ENCODE measurements at regions not wholly inside any gene's neighbourhood (a gene's known extent, or its start where the extent isn't known, plus 50 kb on each side); places are given as distances from the start of the nearest gene placed in this dataset.

GRCh38 chr3:15872807-15873206 is 75.0 kb upstream of the ANKRD28 start:
- TF ChIP-seq CTCF (IDR thresholded peaks at IDR 0.05) = no peak
- TF ChIP-seq POLR2A (IDR thresholded peaks at IDR 0.05) = no peak
- TF ChIP-seq POLR2AphosphoS5 (IDR thresholded peaks at IDR 0.05) = no peak

Data from prostate gland (tissue), 2 donors.